OCI-LY1 (cell line): ENCODE measurements at regions not wholly inside any gene's neighbourhood (a gene's known extent, or its start where the extent isn't known, plus 50 kb on each side); places are given as distances from the start of the nearest gene placed in this dataset.

Source experiments
- EZH2 ChIP-seq: fragments of 200-600 bp; sonication (generic), shearing (Covaris generic); IDR thresholded peaks from 2 replicates; pipeline ENCODE4 v1.8.0; 2017; ENCODE audit warnings: borderline replicate concordance, mixed run types, mild to moderate bottlenecking, antibody characterized with exemption, low read length, moderate library complexity, mixed read lengths
- TF ChIP-seq, protein P1 (sequence below): fragments of 200-600 bp; sonication (generic), shearing (Covaris generic); IDR thresholded peaks from 2 replicates; pipeline ENCODE4 v1.5.1; 2017; ENCODE audit warnings: mild to moderate bottlenecking, antibody characterized with exemption, low read length, moderate library complexity, mixed read lengths

DNA sequence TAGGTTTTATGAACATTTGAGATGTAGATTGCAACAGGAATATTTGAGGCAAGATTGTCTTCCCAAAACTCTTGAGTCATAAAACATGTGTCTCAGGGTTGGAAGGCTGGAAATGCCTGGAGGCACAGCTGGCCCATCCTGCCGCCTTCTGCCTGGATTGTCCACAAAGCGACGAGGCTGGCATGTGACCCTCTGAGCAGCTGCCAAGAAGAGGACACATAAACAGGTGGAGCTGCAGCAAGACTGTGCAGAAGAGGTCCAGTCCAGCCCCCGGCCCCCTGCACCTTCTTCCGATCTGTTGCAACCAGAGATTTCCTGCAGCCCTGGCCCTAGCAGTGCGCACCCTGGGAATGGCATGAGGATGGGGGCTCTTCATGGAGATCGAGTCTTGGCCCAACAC lies 101.9 kb upstream of the BCOR start:
- TF ChIP-seq, protein P1, sequence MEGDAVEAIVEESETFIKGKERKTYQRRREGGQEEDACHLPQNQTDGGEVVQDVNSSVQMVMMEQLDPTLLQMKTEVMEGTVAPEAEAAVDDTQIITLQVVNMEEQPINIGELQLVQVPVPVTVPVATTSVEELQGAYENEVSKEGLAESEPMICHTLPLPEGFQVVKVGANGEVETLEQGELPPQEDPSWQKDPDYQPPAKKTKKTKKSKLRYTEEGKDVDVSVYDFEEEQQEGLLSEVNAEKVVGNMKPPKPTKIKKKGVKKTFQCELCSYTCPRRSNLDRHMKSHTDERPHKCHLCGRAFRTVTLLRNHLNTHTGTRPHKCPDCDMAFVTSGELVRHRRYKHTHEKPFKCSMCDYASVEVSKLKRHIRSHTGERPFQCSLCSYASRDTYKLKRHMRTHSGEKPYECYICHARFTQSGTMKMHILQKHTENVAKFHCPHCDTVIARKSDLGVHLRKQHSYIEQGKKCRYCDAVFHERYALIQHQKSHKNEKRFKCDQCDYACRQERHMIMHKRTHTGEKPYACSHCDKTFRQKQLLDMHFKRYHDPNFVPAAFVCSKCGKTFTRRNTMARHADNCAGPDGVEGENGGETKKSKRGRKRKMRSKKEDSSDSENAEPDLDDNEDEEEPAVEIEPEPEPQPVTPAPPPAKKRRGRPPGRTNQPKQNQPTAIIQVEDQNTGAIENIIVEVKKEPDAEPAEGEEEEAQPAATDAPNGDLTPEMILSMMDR, result no peak
- no peak for TF ChIP-seq EZH2
